Daoy (cell line): ENCODE measurements at regions not wholly inside any gene's neighbourhood (a gene's known extent, or its start where the extent isn't known, plus 50 kb on each side); places are given as distances from the start of the nearest gene placed in this dataset.

ENCODE experiments used
- DNase-seq: peaks from one replicate; pipeline ENCODE4 v3.0.0-alpha.2; 2015; ENCODE audit warnings: low read depth

GRCh38 chr2:238635647-238636051 lies 208.9 kb downstream of the ASB1 start:
- DNase-seq = no peak

GRCh38 chr2:238636269-238637073 lies 209.7 kb downstream of the ASB1 start:
- DNase-seq = peak; percentile 36

- no peak for DNase-seq
Observed at GRCh38 chr2:238638100-238638981, 209.5 kb upstream of the TWIST2 start.

- DNase-seq = no peak
Observed at GRCh38 chr2:238638982-238639628, 208.8 kb upstream of the TWIST2 start.

GRCh38 chr2:238640486-238640885 lies 207.4 kb upstream of the TWIST2 start:
- no peak for DNase-seq

- DNase-seq = no peak
Observed at GRCh38 chr2:238642973-238643372, 204.9 kb upstream of the TWIST2 start.

GRCh38 chr2:238643400-238643907 lies 204.4 kb upstream of the TWIST2 start:
- no peak for DNase-seq

GRCh38 chr2:238644095-238645081 lies 203.5 kb upstream of the TWIST2 start:
- peak; percentile 65 for DNase-seq

- DNase-seq = no peak
Observed at GRCh38 chr2:238645095-238645494, 202.8 kb upstream of the TWIST2 start.

GRCh38 chr2:238645716-238646115 lies 202.2 kb upstream of the TWIST2 start:
- DNase-seq = no peak

GRCh38 chr2:238646281-238646680 lies 201.6 kb upstream of the TWIST2 start:
- DNase-seq = no peak

- no peak for DNase-seq
Observed at GRCh38 chr2:238646803-238647202, 201.1 kb upstream of the TWIST2 start.

- DNase-seq = no peak
Observed at GRCh38 chr2:238649123-238649522, 198.8 kb upstream of the TWIST2 start.

GRCh38 chr2:238649936-238650518 lies 197.9 kb upstream of the TWIST2 start:
- no peak for DNase-seq

GRCh38 chr2:238650536-238650935 lies 197.3 kb upstream of the TWIST2 start:
- DNase-seq = no peak

- no peak for DNase-seq
Observed at GRCh38 chr2:238651306-238652052, 196.4 kb upstream of the TWIST2 start.

GRCh38 chr2:238652053-238652770 lies 195.7 kb upstream of the TWIST2 start:
- DNase-seq = no peak

- no peak for DNase-seq
Observed at GRCh38 chr2:238652771-238653157, 195.1 kb upstream of the TWIST2 start.

GRCh38 chr2:238653431-238654109 lies 194.3 kb upstream of the TWIST2 start:
- DNase-seq = no peak
